ENCODE measurements at regions not wholly inside any gene's neighbourhood (a gene's known extent, or its start where the extent isn't known, plus 50 kb on each side); places are given as distances from the start of the nearest gene placed in this dataset.

- Mint-ChIP-seq H3K4me1 (ENCODE audit: low read depth) (no peaks in the 10 kb centered on the region), H3K9me3 (no peaks in the 10 kb centered on the region), H3K27me3 (ENCODE audit: low read depth) (no peaks in the 10 kb centered on the region), H3K4me3 (no peak overlapping the region), H3K36me3 (ENCODE audit: low read depth) (no peaks in the 10 kb centered on the region), H3K27ac (no peak overlapping the region)
Observed at GRCh38 chr10:80921032-80921431, 383.3 kb downstream of the SH2D4B start.

GRCh38 chr10:80924063-80924952, 386.6 kb downstream of the SH2D4B start:
- H3K36me3 Mint-ChIP-seq (ENCODE audit: low read depth): no peaks in the 10 kb centered on the region
- no peak overlapping the region for H3K27ac Mint-ChIP-seq
- H3K4me1 Mint-ChIP-seq (ENCODE audit: low read depth): no peaks in the 10 kb centered on the region
- H3K27me3 Mint-ChIP-seq (ENCODE audit: low read depth): peaks cover 6% of the 10 kb centered on the region
- no peaks in the 10 kb centered on the region for H3K9me3 Mint-ChIP-seq
- no peak overlapping the region for H3K4me3 Mint-ChIP-seq

GRCh38 chr10:80927419-80928078, 389.8 kb downstream of the SH2D4B start:
- Mint-ChIP-seq H3K4me1 (ENCODE audit: low read depth) (no peaks in the 10 kb centered on the region), H3K4me3 (no peak overlapping the region), H3K9me3 (no peaks in the 10 kb centered on the region), H3K27me3 (ENCODE audit: low read depth) (peaks cover 17% of the 10 kb centered on the region), H3K36me3 (ENCODE audit: low read depth) (no peaks in the 10 kb centered on the region), H3K27ac (no peak overlapping the region)

GRCh38 chr10:80938903-80939302, 401.2 kb downstream of the SH2D4B start:
- Mint-ChIP-seq H3K4me1 (ENCODE audit: low read depth) (peaks cover 3% of the 10 kb centered on the region), H3K9me3 (no peaks in the 10 kb centered on the region), H3K27me3 (ENCODE audit: low read depth) (peaks cover 8% of the 10 kb centered on the region), H3K36me3 (ENCODE audit: low read depth) (no peaks in the 10 kb centered on the region), H3K4me3 (no peak overlapping the region), H3K27ac (no peak overlapping the region)

GRCh38 chr10:80945264-80945880, 407.7 kb downstream of the SH2D4B start:
- Mint-ChIP-seq H3K9me3 (no peaks in the 10 kb centered on the region), H3K4me3 (no peak overlapping the region), H3K27me3 (ENCODE audit: low read depth) (peaks cover 2% of the 10 kb centered on the region), H3K36me3 (ENCODE audit: low read depth) (no peaks in the 10 kb centered on the region), H3K27ac (no peak overlapping the region), H3K4me1 (ENCODE audit: low read depth) (no peaks in the 10 kb centered on the region)

GRCh38 chr10:80946073-80946472, 408.4 kb downstream of the SH2D4B start:
- Mint-ChIP-seq H3K27me3 (ENCODE audit: low read depth) (peaks cover 2% of the 10 kb centered on the region), H3K4me3 (no peak overlapping the region), H3K36me3 (ENCODE audit: low read depth) (no peaks in the 10 kb centered on the region), H3K27ac (no peak overlapping the region), H3K4me1 (ENCODE audit: low read depth) (no peaks in the 10 kb centered on the region), H3K9me3 (no peaks in the 10 kb centered on the region)

- Mint-ChIP-seq H3K27ac (no peak overlapping the region), H3K4me3 (no peak overlapping the region), H3K9me3 (no peaks in the 10 kb centered on the region), H3K27me3 (ENCODE audit: low read depth) (peaks cover 2% of the 10 kb centered on the region), H3K36me3 (ENCODE audit: low read depth) (no peaks in the 10 kb centered on the region), H3K4me1 (ENCODE audit: low read depth) (no peaks in the 10 kb centered on the region)
Observed at GRCh38 chr10:80946957-80947726, 409.4 kb downstream of the SH2D4B start.

- Mint-ChIP-seq H3K4me3 (no peak overlapping the region), H3K27me3 (ENCODE audit: low read depth) (peaks cover 2% of the 10 kb centered on the region), H3K9me3 (no peaks in the 10 kb centered on the region), H3K27ac (no peak overlapping the region), H3K4me1 (ENCODE audit: low read depth) (no peaks in the 10 kb centered on the region), H3K36me3 (ENCODE audit: low read depth) (no peaks in the 10 kb centered on the region)
Observed at GRCh38 chr10:80949785-80950184, 412.1 kb downstream of the SH2D4B start.

- Mint-ChIP-seq H3K9me3 (no peaks in the 10 kb centered on the region), H3K4me1 (ENCODE audit: low read depth) (no peaks in the 10 kb centered on the region), H3K27ac (no peak overlapping the region), H3K4me3 (no peak overlapping the region), H3K27me3 (ENCODE audit: low read depth) (no peaks in the 10 kb centered on the region), H3K36me3 (ENCODE audit: low read depth) (no peaks in the 10 kb centered on the region)
Observed at GRCh38 chr10:80952436-80952835, 414.7 kb downstream of the SH2D4B start.

- H3K4me3 Mint-ChIP-seq: no peak overlapping the region
- H3K36me3 Mint-ChIP-seq (ENCODE audit: low read depth): no peaks in the 10 kb centered on the region
- peaks cover 3% of the 10 kb centered on the region for H3K27me3 Mint-ChIP-seq (ENCODE audit: low read depth)
- H3K27ac Mint-ChIP-seq: no peak overlapping the region
- no peaks in the 10 kb centered on the region for H3K4me1 Mint-ChIP-seq (ENCODE audit: low read depth)
- H3K9me3 Mint-ChIP-seq: no peaks in the 10 kb centered on the region
Observed at GRCh38 chr10:80957161-80957560, 419.5 kb downstream of the SH2D4B start.

GRCh38 chr10:80964179-80964578, 426.5 kb downstream of the SH2D4B start:
- no peak overlapping the region for H3K4me3 Mint-ChIP-seq
- no peaks in the 10 kb centered on the region for H3K4me1 Mint-ChIP-seq (ENCODE audit: low read depth)
- H3K27ac Mint-ChIP-seq: no peak overlapping the region
- H3K27me3 Mint-ChIP-seq (ENCODE audit: low read depth): peaks cover 3% of the 10 kb centered on the region
- H3K9me3 Mint-ChIP-seq: no peaks in the 10 kb centered on the region
- no peaks in the 10 kb centered on the region for H3K36me3 Mint-ChIP-seq (ENCODE audit: low read depth)

- Mint-ChIP-seq H3K27ac (no peak overlapping the region), H3K27me3 (ENCODE audit: low read depth) (peaks cover 3% of the 10 kb centered on the region), H3K4me3 (no peak overlapping the region), H3K4me1 (ENCODE audit: low read depth) (no peaks in the 10 kb centered on the region), H3K9me3 (no peaks in the 10 kb centered on the region), H3K36me3 (ENCODE audit: low read depth) (no peaks in the 10 kb centered on the region)
Observed at GRCh38 chr10:80964955-80965614, 427.4 kb downstream of the SH2D4B start.

GRCh38 chr10:80966326-80966986, 428.8 kb downstream of the SH2D4B start:
- no peaks in the 10 kb centered on the region for H3K36me3 Mint-ChIP-seq (ENCODE audit: low read depth)
- no peaks in the 10 kb centered on the region for H3K27me3 Mint-ChIP-seq (ENCODE audit: low read depth)
- no peak overlapping the region for H3K4me3 Mint-ChIP-seq
- H3K9me3 Mint-ChIP-seq: no peaks in the 10 kb centered on the region
- no peak overlapping the region for H3K27ac Mint-ChIP-seq
- no peaks in the 10 kb centered on the region for H3K4me1 Mint-ChIP-seq (ENCODE audit: low read depth)

Measured in T-helper 1 cell treated with Interleukin-12 subunit alpha and Interleukin-12 subunit beta and Interleukin-4 antibody, amounts not matched to agents 30 μg/mL and 1 μg/mL, for 36 hours (primary cell).